ENCODE measurements at regions not wholly inside any gene's neighbourhood (a gene's known extent, or its start where the extent isn't known, plus 50 kb on each side); places are given as distances from the start of the nearest gene placed in this dataset.
"Not testable (repeated sequence)": the region's sequence is repeated elsewhere in the genome, so short reads cannot be mapped to it uniquely, and the experiment has no call there.

DNA sequence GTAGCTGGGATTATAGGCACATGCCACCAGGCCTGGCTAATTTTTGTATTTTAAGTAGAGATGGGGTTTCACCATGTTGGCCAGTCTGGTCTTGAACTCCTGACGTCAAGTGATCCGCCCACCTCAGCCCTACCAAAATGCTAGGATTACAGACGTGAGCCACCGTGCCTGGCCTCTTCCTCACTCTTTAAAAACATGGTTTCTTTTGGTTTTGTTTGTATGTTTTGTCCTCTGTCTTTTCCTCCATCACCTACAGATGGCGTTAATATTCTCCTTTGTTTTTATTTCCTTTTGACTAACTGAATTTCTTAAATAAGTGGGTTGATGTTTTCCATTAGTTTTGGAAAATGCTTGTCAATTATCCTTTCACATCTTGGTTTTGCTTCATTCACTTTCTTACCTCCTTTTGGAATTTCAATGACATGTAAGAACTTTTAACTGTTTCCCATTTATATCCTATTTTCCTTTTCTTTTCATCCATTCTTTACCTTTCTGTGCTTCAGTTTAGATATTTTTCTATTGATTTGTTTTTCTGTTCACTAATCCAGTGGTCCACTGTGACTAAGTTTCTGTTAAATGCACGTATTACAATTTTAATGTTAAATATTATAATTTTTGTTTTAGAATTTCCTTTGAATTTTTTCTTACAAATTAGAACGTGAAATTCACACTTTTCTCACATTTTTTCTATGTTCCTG is 104.1 kb downstream of the ZNF467 start:
- Histone ChIP-seq H2AFZ (ENCODE audit: low read length) (no peak overlapping the region), H4K20me1 (ENCODE audit: insufficient read depth, low read length, poor library complexity, severe bottlenecking) (no peaks in the 10 kb centered on the region), H3K4me2 (ENCODE audit: low read depth, low read length, poor library complexity, severe bottlenecking) (no peak overlapping the region), H3K27me3 (ENCODE audit: insufficient read depth, low read length, poor library complexity, severe bottlenecking) (no peaks in the 10 kb centered on the region), H3K79me2 (ENCODE audit: insufficient read depth, low read length) (no peaks in the 10 kb centered on the region), H3K9me3 (ENCODE audit: insufficient read depth, low read depth, low read length) (no peaks in the 10 kb centered on the region), H3K4me3 (ENCODE audit: low read length, poor library complexity, severe bottlenecking) (no peak overlapping the region), H3K36me3 (ENCODE audit: insufficient read depth, low read length) (no peaks in the 10 kb centered on the region), H3K9ac (ENCODE audit: low read depth, low read length, poor library complexity, severe bottlenecking) (no peak overlapping the region), H3K4me1 (ENCODE audit: insufficient read depth, low read length, poor library complexity, severe bottlenecking) (no peaks in the 10 kb centered on the region), H3F3A (ENCODE audit: low read depth) (no peaks in the 10 kb centered on the region), H3K9me2 (replicated peaks; ENCODE audit: low read depth, low read length) (no peaks in the 10 kb centered on the region)
- TF ChIP-seq EZH2phosphoT487 (IDR thresholded peaks at IDR 0.05; ENCODE audit: borderline replicate concordance), result no peak
- peak; percentile 72 for TF ChIP-seq CTCF (conservative IDR thresholded peaks at IDR 0.05; ENCODE audit: low read length)

- TF ChIP-seq CTCF (conservative IDR thresholded peaks at IDR 0.05; ENCODE audit: low read length) (no peak), EZH2phosphoT487 (IDR thresholded peaks at IDR 0.05; ENCODE audit: borderline replicate concordance) (no peak)
Measured at GRCh38 chr7:149666360-149666945, 106.9 kb downstream of the ZNF467 start.

DNA sequence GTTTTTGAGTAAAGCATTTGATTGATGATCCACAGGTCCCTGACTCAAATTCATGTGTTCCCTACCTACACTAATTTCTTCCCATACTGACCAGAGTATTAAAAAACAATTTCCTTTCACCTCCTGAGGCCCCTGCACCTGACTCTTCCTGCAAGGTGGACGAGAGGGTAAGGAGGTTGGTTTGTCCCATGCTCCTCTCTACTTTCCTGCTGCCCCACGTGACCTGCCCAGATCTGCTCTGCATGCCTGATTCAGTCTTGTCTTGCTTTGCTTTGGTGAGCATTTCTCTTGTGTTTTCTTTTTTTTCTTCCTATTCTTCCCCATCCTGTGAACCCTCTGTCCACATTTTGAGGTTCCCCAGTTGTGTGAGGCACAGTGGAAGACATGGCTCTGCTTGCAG is 107.8 kb downstream of the ZNF467 start:
- not testable (repeated sequence) for H3F3A ChIP-seq (ENCODE audit: low read depth); H4K20me1 ChIP-seq (ENCODE audit: insufficient read depth, low read length, poor library complexity, severe bottlenecking); H3K4me1 ChIP-seq (ENCODE audit: insufficient read depth, low read length, poor library complexity, severe bottlenecking); H3K9me2 ChIP-seq (replicated peaks; ENCODE audit: low read depth, low read length); H3K9ac ChIP-seq (ENCODE audit: low read depth, low read length, poor library complexity, severe bottlenecking); H3K79me2 ChIP-seq (ENCODE audit: insufficient read depth, low read length); H3K36me3 ChIP-seq (ENCODE audit: insufficient read depth, low read length); H3K27me3 ChIP-seq (ENCODE audit: insufficient read depth, low read length, poor library complexity, severe bottlenecking); H3K4me2 ChIP-seq (ENCODE audit: low read depth, low read length, poor library complexity, severe bottlenecking); H2AFZ ChIP-seq (ENCODE audit: low read length); H3K9me3 ChIP-seq (ENCODE audit: insufficient read depth, low read depth, low read length); H3K4me3 ChIP-seq (ENCODE audit: low read length, poor library complexity, severe bottlenecking)

More at GRCh38 chr7:149666360-149666945, 106.9 kb downstream of the ZNF467 start:
- H3K9ac ChIP-seq (ENCODE audit: low read depth, low read length, poor library complexity, severe bottlenecking), result no peak overlapping the region
- H3K36me3 ChIP-seq (ENCODE audit: insufficient read depth, low read length), result no peaks in the 10 kb centered on the region
- no peaks in the 10 kb centered on the region for H3F3A ChIP-seq (ENCODE audit: low read depth)
- no peaks in the 10 kb centered on the region for H4K20me1 ChIP-seq (ENCODE audit: insufficient read depth, low read length, poor library complexity, severe bottlenecking)
- no peak overlapping the region for H2AFZ ChIP-seq (ENCODE audit: low read length)
- no peaks in the 10 kb centered on the region for H3K4me1 ChIP-seq (ENCODE audit: insufficient read depth, low read length, poor library complexity, severe bottlenecking)
- no peaks in the 10 kb centered on the region for H3K9me2 ChIP-seq (replicated peaks; ENCODE audit: low read depth, low read length)
- no peak overlapping the region for H3K4me2 ChIP-seq (ENCODE audit: low read depth, low read length, poor library complexity, severe bottlenecking)
- no peaks in the 10 kb centered on the region for H3K9me3 ChIP-seq (ENCODE audit: insufficient read depth, low read depth, low read length)
- no peak overlapping the region for H3K4me3 ChIP-seq (ENCODE audit: low read length, poor library complexity, severe bottlenecking)
- no peaks in the 10 kb centered on the region for H3K79me2 ChIP-seq (ENCODE audit: insufficient read depth, low read length)
- H3K27me3 ChIP-seq (ENCODE audit: insufficient read depth, low read length, poor library complexity, severe bottlenecking), result no peaks in the 10 kb centered on the region

GRCh38 chr7:149664666-149665065 is 108.7 kb downstream of the ZNF467 start:
- H3K27me3 ChIP-seq (ENCODE audit: insufficient read depth, low read length, poor library complexity, severe bottlenecking), result no peaks in the 10 kb centered on the region
- H3K9me3 ChIP-seq (ENCODE audit: insufficient read depth, low read depth, low read length), result no peaks in the 10 kb centered on the region
- no peaks in the 10 kb centered on the region for H3F3A ChIP-seq (ENCODE audit: low read depth)
- no peak overlapping the region for H3K4me3 ChIP-seq (ENCODE audit: low read length, poor library complexity, severe bottlenecking)
- no peak overlapping the region for H2AFZ ChIP-seq (ENCODE audit: low read length)
- H3K4me1 ChIP-seq (ENCODE audit: insufficient read depth, low read length, poor library complexity, severe bottlenecking), result no peaks in the 10 kb centered on the region
- no peaks in the 10 kb centered on the region for H3K9me2 ChIP-seq (replicated peaks; ENCODE audit: low read depth, low read length)
- H3K36me3 ChIP-seq (ENCODE audit: insufficient read depth, low read length), result no peaks in the 10 kb centered on the region
- no peak overlapping the region for H3K9ac ChIP-seq (ENCODE audit: low read depth, low read length, poor library complexity, severe bottlenecking)
- no peaks in the 10 kb centered on the region for H4K20me1 ChIP-seq (ENCODE audit: insufficient read depth, low read length, poor library complexity, severe bottlenecking)
- no peak overlapping the region for H3K4me2 ChIP-seq (ENCODE audit: low read depth, low read length, poor library complexity, severe bottlenecking)
- no peak for TF ChIP-seq EZH2phosphoT487 (IDR thresholded peaks at IDR 0.05; ENCODE audit: borderline replicate concordance)
- TF ChIP-seq CTCF (conservative IDR thresholded peaks at IDR 0.05; ENCODE audit: low read length), result no peak
- no peaks in the 10 kb centered on the region for H3K79me2 ChIP-seq (ENCODE audit: insufficient read depth, low read length)
